ENCODE measurements at regions not wholly inside any gene's neighbourhood (a gene's known extent, or its start where the extent isn't known, plus 50 kb on each side); places are given as distances from the start of the nearest gene placed in this dataset.

DNA sequence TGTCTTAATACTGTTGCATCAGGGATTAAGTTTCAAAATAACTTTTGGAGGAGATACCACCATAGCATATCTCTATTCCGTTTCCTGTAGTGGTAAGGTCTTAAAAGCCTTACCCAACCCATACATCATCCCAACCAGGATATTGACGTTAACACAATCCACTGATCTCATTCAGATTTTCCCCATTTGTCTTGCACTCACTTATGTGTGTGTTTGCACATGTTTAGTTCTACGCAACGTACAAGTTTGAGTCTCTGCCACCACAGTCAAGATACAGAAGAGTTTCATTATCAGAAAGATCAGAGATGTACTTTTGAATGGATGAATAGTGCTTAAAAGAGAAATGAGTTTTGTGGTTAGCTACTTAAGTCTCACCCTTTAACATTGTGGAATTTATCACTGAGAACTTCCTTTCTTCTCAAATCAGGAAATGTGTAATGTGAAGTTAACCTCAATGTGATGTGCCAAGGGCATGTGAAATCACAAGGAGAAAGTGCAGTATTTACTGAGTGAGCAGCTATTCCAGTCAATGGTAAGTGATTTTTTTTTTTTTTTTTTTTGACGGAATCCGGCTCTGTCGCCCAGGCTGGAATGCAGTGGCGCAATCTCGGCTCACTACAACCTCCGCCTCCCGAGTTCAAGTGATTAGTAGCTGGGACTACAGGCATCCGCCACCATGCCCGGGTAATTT, 69.2 kb upstream of the EPHA4 start:
- DNase-seq: no peak
- no peak overlapping the region for H3K4me3 ChIP-seq (ENCODE audit: insufficient read depth, low read depth, low read length)
- no peaks in the 10 kb centered on the region for H3K27me3 ChIP-seq (ENCODE audit: control insufficient read depth, insufficient read depth, low read length)
- H3K36me3 ChIP-seq (replicated peaks; ENCODE audit: control insufficient read depth, insufficient read depth, low read length): no peaks in the 10 kb centered on the region

DNA sequence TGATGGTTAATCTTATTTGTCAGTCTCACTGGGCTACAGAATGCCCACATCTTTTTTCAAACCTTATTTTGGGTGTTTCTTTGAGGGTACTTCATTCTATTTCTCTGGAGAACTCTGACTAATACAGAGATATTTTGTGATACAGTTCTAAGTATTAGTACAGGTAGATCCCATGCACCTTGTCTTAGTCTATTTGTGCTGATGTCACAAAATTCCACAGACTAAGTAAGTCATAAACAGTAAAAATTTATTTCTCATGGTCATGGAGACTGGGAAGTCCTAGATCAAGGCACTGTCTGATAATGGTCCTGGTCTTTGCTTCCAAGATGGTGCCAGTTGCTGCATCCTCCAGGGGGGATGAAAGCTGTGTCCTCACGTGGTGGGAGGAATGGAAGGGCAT, 68.6 kb upstream of the EPHA4 start:
- DNase-seq: no peak
- Histone ChIP-seq H3K4me3 (ENCODE audit: insufficient read depth, low read depth, low read length) (no peak overlapping the region), H3K36me3 (replicated peaks; ENCODE audit: control insufficient read depth, insufficient read depth, low read length) (no peaks in the 10 kb centered on the region), H3K27me3 (ENCODE audit: control insufficient read depth, insufficient read depth, low read length) (no peaks in the 10 kb centered on the region)

DNA sequence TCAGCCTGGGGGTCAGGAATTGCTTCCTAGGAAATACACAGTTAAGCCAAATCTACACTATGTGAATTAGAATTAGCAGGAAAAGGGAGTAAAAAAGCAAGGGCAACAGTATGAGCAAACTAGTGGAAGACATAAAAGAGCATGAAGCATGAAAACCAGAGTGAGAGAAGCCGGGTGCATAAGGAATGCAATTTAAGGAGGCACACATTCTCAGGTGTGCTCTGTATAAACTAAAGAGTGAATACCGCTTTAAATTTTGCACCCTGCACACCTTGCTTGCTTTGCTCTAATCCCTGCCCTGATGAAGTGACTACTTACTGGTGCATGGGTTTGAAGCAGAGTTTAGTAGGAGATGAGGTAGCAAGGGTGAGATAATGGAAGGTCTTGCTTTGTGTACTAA, 65.7 kb upstream of the EPHA4 start:
- H3K27me3 ChIP-seq (ENCODE audit: control insufficient read depth, insufficient read depth, low read length): no peaks in the 10 kb centered on the region

DNA sequence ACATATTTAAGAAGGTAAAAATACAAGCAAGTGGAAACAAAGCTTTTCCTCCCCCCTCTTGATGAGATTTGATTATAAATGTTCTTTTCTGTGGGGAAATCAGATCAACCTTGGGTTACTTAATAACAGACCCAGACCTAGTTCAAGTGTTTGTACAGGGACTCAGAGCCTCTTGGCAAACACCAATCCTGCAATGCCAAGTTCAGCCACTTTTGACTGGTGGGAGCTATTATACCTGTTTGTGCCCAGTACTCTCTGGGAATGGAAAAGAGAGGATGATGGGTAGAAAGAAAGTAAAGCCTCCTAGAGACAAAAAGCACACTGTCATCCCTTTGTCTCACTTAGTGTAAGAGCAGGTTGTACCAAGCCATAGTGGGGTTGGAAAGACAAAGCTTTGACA, 63.8 kb upstream of the EPHA4 start:
- Histone ChIP-seq H3K36me3 (replicated peaks; ENCODE audit: control insufficient read depth, insufficient read depth, low read length) (no peaks in the 10 kb centered on the region), H3K27me3 (ENCODE audit: control insufficient read depth, insufficient read depth, low read length) (no peaks in the 10 kb centered on the region), H3K4me3 (ENCODE audit: insufficient read depth, low read depth, low read length) (no peak overlapping the region)
- peak; percentile 7 for DNase-seq

More for the DNA sequence above, 65.7 kb upstream of the EPHA4 start:
- Histone ChIP-seq H3K36me3 (replicated peaks; ENCODE audit: control insufficient read depth, insufficient read depth, low read length) (no peaks in the 10 kb centered on the region), H3K4me3 (ENCODE audit: insufficient read depth, low read depth, low read length) (no peak overlapping the region)
- DNase-seq: no peak

DNA sequence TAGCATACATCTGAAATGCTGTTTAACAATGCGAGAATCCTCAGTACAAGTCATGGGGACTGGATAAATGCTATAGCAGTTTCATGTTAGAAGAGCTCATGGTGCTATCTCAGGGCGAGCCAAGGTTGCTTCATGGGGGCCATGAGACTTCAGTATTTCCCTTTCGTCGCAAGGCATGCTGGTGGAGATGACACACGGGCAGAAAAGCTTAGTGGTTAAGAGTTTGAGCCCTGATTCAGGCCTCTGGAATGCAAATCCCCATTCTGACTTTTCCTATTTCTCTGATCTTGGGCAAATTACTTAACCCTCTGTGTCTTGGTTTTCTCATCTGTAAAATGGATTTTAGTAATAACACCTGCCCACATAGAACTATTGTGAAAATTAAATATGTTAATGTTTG, 57.4 kb upstream of the EPHA4 start:
- H3K36me3 ChIP-seq (replicated peaks; ENCODE audit: control insufficient read depth, insufficient read depth, low read length): no peaks in the 10 kb centered on the region
- H3K4me3 ChIP-seq (ENCODE audit: insufficient read depth, low read depth, low read length): no peak overlapping the region
- no peak for DNase-seq
- H3K27me3 ChIP-seq (ENCODE audit: control insufficient read depth, insufficient read depth, low read length): no peaks in the 10 kb centered on the region

DNA sequence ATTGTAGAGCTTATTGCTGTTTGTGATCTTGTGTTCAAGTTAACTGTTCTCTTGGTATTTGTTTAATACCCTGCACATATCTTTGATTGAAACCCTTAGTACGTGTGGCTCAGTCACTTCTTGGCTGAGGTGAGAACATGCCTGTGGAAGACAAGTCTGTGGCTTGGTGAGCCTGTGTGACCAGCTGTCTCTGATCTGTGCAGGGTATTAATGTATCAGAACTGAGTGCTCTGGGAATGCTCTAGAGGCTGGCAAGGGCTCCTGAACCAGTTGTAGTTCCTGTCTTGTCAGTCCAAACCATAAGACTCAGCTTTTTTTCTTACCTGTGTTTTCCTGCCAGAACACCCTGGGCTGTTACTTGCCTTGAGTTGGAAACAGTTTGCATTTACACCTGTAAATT, 52.4 kb upstream of the EPHA4 start:
- no peak for DNase-seq
- H3K27me3 ChIP-seq (ENCODE audit: control insufficient read depth, insufficient read depth, low read length): no peaks in the 10 kb centered on the region
- no peak overlapping the region for H3K4me3 ChIP-seq (ENCODE audit: insufficient read depth, low read depth, low read length)
- no peaks in the 10 kb centered on the region for H3K36me3 ChIP-seq (replicated peaks; ENCODE audit: control insufficient read depth, insufficient read depth, low read length)

Measured in H7 (cell line).